HG02885 (cell line): ENCODE measurements at regions not wholly inside any gene's neighbourhood (a gene's known extent, or its start where the extent isn't known, plus 50 kb on each side); places are given as distances from the start of the nearest gene placed in this dataset.
"Not testable (repeated sequence)": the region's sequence is repeated elsewhere in the genome, so short reads cannot be mapped to it uniquely, and the experiment has no call there.

Experiments
- ATAC-seq: cut with Tn5 transposase; IDR thresholded peaks from one replicate; pipeline ENCODE4 v1.9.1; 2021; ENCODE audit warnings: mild to moderate bottlenecking; ENCODE audit not compliant: unreplicated experiment, poor library complexity

- ATAC-seq = not testable (repeated sequence)
Observed at GRCh38 chr14:105669646-105670045, 143.3 kb downstream of the TMEM121 start.

GRCh38 chr14:105672450-105673200, 146.2 kb downstream of the TMEM121 start:
- not testable (repeated sequence) for ATAC-seq

GRCh38 chr14:105675433-105675832, 149.1 kb downstream of the TMEM121 start:
- not testable (repeated sequence) for ATAC-seq

GRCh38 chr14:105675905-105676670, 149.7 kb downstream of the TMEM121 start:
- not testable (repeated sequence) for ATAC-seq

- ATAC-seq = not testable (repeated sequence)
Observed at GRCh38 chr14:105678057-105678456, 151.7 kb downstream of the TMEM121 start.

GRCh38 chr14:105678996-105679958, 152.9 kb downstream of the TMEM121 start:
- peak; percentile 29 for ATAC-seq

GRCh38 chr14:105679959-105680735, 153.8 kb downstream of the TMEM121 start:
- ATAC-seq = peak; percentile 62

- peak; percentile 35 for ATAC-seq
Observed at GRCh38 chr14:105680736-105681098, 154.3 kb downstream of the TMEM121 start.

- ATAC-seq = not testable (repeated sequence)
Observed at GRCh38 chr14:105681606-105682185, 155.3 kb downstream of the TMEM121 start.

GRCh38 chr14:105682442-105682841, 156.1 kb downstream of the TMEM121 start:
- not testable (repeated sequence) for ATAC-seq

GRCh38 chr14:105682956-105683570, 156.7 kb downstream of the TMEM121 start:
- ATAC-seq = no peak

GRCh38 chr14:105684056-105684455, 157.7 kb downstream of the TMEM121 start:
- ATAC-seq = not testable (repeated sequence)

- ATAC-seq = not testable (repeated sequence)
Observed at GRCh38 chr14:105684597-105684996, 158.2 kb downstream of the TMEM121 start.

- ATAC-seq = no peak
Observed at GRCh38 chr14:105685003-105685402, 158.6 kb downstream of the TMEM121 start.

GRCh38 chr14:105685605-105686004, 159.2 kb downstream of the TMEM121 start:
- ATAC-seq = not testable (repeated sequence)

- peak; percentile 48 for ATAC-seq
Observed at GRCh38 chr14:105686050-105686449, 159.7 kb downstream of the TMEM121 start.

GRCh38 chr14:105686462-105687170, 160.2 kb downstream of the TMEM121 start:
- not testable (repeated sequence) for ATAC-seq
